ENCODE measurements at regions not wholly inside any gene's neighbourhood (a gene's known extent, or its start where the extent isn't known, plus 50 kb on each side); places are given as distances from the start of the nearest gene placed in this dataset.

- TF ChIP-seq CTCF (IDR thresholded peaks at IDR 0.05), result no peak
- TF ChIP-seq POLR2AphosphoS5 (IDR thresholded peaks at IDR 0.05), result no peak
- no peak for TF ChIP-seq EP300 (IDR thresholded peaks at IDR 0.05)
- no peak for TF ChIP-seq POLR2A (IDR thresholded peaks at IDR 0.05)
Measured at GRCh38 chr6:76677017-76677416, 604.6 kb upstream of the IMPG1 start.
